Activated CD8-positive, alpha-beta memory T cell treated with anti-CD3 and anti-CD28 coated beads, Interleukin-2, amount 10 ng/mL, durations not matched to agents 7 days and 5 days (primary cell): ENCODE measurements at regions not wholly inside any gene's neighbourhood (a gene's known extent, or its start where the extent isn't known, plus 50 kb on each side); places are given as distances from the start of the nearest gene placed in this dataset.

Experiments used
- ATAC-seq: fragments of 150-1000 bp; cut with Tn5 transposase; one replicate; pipeline ENCODE4 v1.10.0; 2021; ENCODE audit warnings: moderate library complexity
- CTCF ChIA-PET: fragments of 350-600 bp; sonication (Branson Sonifier 250); formaldehyde crosslinking; loops from one replicate; lab custom pipeline; 2021; ENCODE audit warnings: antibody characterized with exemption; lab: Charles Lee
- DNase-seq: peaks from one replicate; pipeline ENCODE4 v3.0.0-alpha.2; 2020
- H3K27ac Mint-ChIP-seq: one replicate; pipeline ENCODE4 v1.8.0; 2021; ENCODE audit warnings: mild to moderate bottlenecking, mixed read lengths
- H3K27me3 Mint-ChIP-seq: one replicate; pipeline ENCODE4 v1.8.0; 2021; ENCODE audit warnings: mixed read lengths
- H3K36me3 Mint-ChIP-seq: one replicate; pipeline ENCODE4 v1.8.0; 2021; ENCODE audit warnings: mild to moderate bottlenecking, mixed read lengths
- H3K4me1 Mint-ChIP-seq: one replicate; pipeline ENCODE4 v1.8.0; 2021; ENCODE audit warnings: mixed read lengths
- H3K4me3 Mint-ChIP-seq: one replicate; pipeline ENCODE4 v1.8.0; 2021; ENCODE audit warnings: mild to moderate bottlenecking, moderate library complexity, mixed read lengths
- H3K9me3 Mint-ChIP-seq: one replicate; pipeline ENCODE4 v1.8.0; 2022; ENCODE audit warnings: low read depth, mixed read lengths

- H3K4me3 Mint-ChIP-seq: no peak overlapping the region
- no peak overlapping the region for H3K27ac Mint-ChIP-seq
- no peaks in the 10 kb centered on the region for H3K4me1 Mint-ChIP-seq
- CTCF ChIA-PET: no interaction called here
- no peaks in the 10 kb centered on the region for H3K9me3 Mint-ChIP-seq
- H3K36me3 Mint-ChIP-seq: no peaks in the 10 kb centered on the region
- DNase-seq: no peak
- ATAC-seq: no peak
- H3K27me3 Mint-ChIP-seq: no peaks in the 10 kb centered on the region
Measured at GRCh38 chr3:69579306-69580041, 159.8 kb upstream of the MITF start.

- CTCF ChIA-PET: no interaction called here
- Mint-ChIP-seq H3K9me3 (peaks cover 2% of the 10 kb centered on the region), H3K4me1 (no peaks in the 10 kb centered on the region), H3K27me3 (no peaks in the 10 kb centered on the region), H3K27ac (no peak overlapping the region), H3K4me3 (no peak overlapping the region), H3K36me3 (no peaks in the 10 kb centered on the region)
- DNase-seq: no peak
- no peak for ATAC-seq
Measured at GRCh38 chr3:69569520-69569919, 169.7 kb upstream of the MITF start.

GRCh38 chr3:69568951-69569350 is 170.3 kb upstream of the MITF start:
- no peak for ATAC-seq
- H3K4me1 Mint-ChIP-seq: no peaks in the 10 kb centered on the region
- no peak overlapping the region for H3K27ac Mint-ChIP-seq
- no peak for DNase-seq
- no peak overlapping the region for H3K4me3 Mint-ChIP-seq
- CTCF ChIA-PET: no interaction called here
- no peaks in the 10 kb centered on the region for H3K27me3 Mint-ChIP-seq
- H3K9me3 Mint-ChIP-seq: peaks cover 2% of the 10 kb centered on the region
- H3K36me3 Mint-ChIP-seq: no peaks in the 10 kb centered on the region

- no peak overlapping the region for H3K4me3 Mint-ChIP-seq
- CTCF ChIA-PET: no interaction called here
- ATAC-seq: no peak
- no peaks in the 10 kb centered on the region for H3K36me3 Mint-ChIP-seq
- no peaks in the 10 kb centered on the region for H3K27me3 Mint-ChIP-seq
- H3K27ac Mint-ChIP-seq: no peak overlapping the region
- no peak for DNase-seq
- no peaks in the 10 kb centered on the region for H3K4me1 Mint-ChIP-seq
- peaks cover 2% of the 10 kb centered on the region for H3K9me3 Mint-ChIP-seq
Measured at GRCh38 chr3:69568458-69568857, 170.8 kb upstream of the MITF start.

GRCh38 chr3:69567710-69568052 is 171.6 kb upstream of the MITF start:
- Mint-ChIP-seq H3K4me1 (no peaks in the 10 kb centered on the region), H3K27ac (no peak overlapping the region), H3K27me3 (no peaks in the 10 kb centered on the region), H3K9me3 (peaks cover 2% of the 10 kb centered on the region), H3K36me3 (no peaks in the 10 kb centered on the region), H3K4me3 (no peak overlapping the region)
- CTCF ChIA-PET: no interaction called here
- ATAC-seq (no peak), DNase-seq (no peak)

- CTCF ChIA-PET: no interaction called here
- Mint-ChIP-seq H3K4me3 (no peak overlapping the region), H3K36me3 (no peaks in the 10 kb centered on the region)
Measured at GRCh38 chr3:69567023-69567709, 172.1 kb upstream of the MITF start.

GRCh38 chr3:69566275-69566674 is 173.0 kb upstream of the MITF start:
- ATAC-seq (no peak), DNase-seq (no peak)
- H3K27ac Mint-ChIP-seq: no peak overlapping the region
- peaks cover 2% of the 10 kb centered on the region for H3K9me3 Mint-ChIP-seq
- H3K4me1 Mint-ChIP-seq: no peaks in the 10 kb centered on the region
- no peak overlapping the region for H3K4me3 Mint-ChIP-seq
- CTCF ChIA-PET: no interaction called here
- no peaks in the 10 kb centered on the region for H3K27me3 Mint-ChIP-seq
- H3K36me3 Mint-ChIP-seq: no peaks in the 10 kb centered on the region

More at GRCh38 chr3:69567023-69567709, 172.1 kb upstream of the MITF start:
- DNase-seq (no peak), ATAC-seq (no peak)
- Mint-ChIP-seq H3K9me3 (peaks cover 2% of the 10 kb centered on the region), H3K27me3 (no peaks in the 10 kb centered on the region), H3K4me1 (no peaks in the 10 kb centered on the region), H3K27ac (no peak overlapping the region)

GRCh38 chr3:69565316-69565715 is 173.9 kb upstream of the MITF start:
- H3K36me3 Mint-ChIP-seq: no peaks in the 10 kb centered on the region
- H3K27ac Mint-ChIP-seq: no peak overlapping the region
- no peak overlapping the region for H3K4me3 Mint-ChIP-seq
- H3K27me3 Mint-ChIP-seq: no peaks in the 10 kb centered on the region
- CTCF ChIA-PET: no interaction called here
- ATAC-seq (no peak), DNase-seq (no peak)
- peaks cover 2% of the 10 kb centered on the region for H3K9me3 Mint-ChIP-seq
- no peaks in the 10 kb centered on the region for H3K4me1 Mint-ChIP-seq

- ATAC-seq: no peak
- Mint-ChIP-seq H3K36me3 (no peaks in the 10 kb centered on the region), H3K27me3 (no peaks in the 10 kb centered on the region), H3K27ac (no peak overlapping the region), H3K4me1 (no peaks in the 10 kb centered on the region), H3K9me3 (peaks cover 2% of the 10 kb centered on the region), H3K4me3 (no peak overlapping the region)
- CTCF ChIA-PET: no interaction called here
- DNase-seq: no peak
Measured at GRCh38 chr3:69563981-69564380, 175.3 kb upstream of the MITF start.

- Mint-ChIP-seq H3K4me3 (no peak overlapping the region), H3K27ac (no peak overlapping the region), H3K27me3 (no peaks in the 10 kb centered on the region), H3K9me3 (peaks cover 2% of the 10 kb centered on the region), H3K36me3 (no peaks in the 10 kb centered on the region), H3K4me1 (no peaks in the 10 kb centered on the region)
- DNase-seq (no peak), ATAC-seq (no peak)
- CTCF ChIA-PET: interaction anchor here (0.6 kb wide), 1 partner anchor 20 kb away, joined by 3 read pairs; no protein-coding TSS in a partner anchor
Measured at GRCh38 chr3:69563151-69563550, 176.1 kb upstream of the MITF start.

- Mint-ChIP-seq H3K9me3 (peaks cover 2% of the 10 kb centered on the region), H3K4me3 (no peak overlapping the region), H3K27me3 (no peaks in the 10 kb centered on the region), H3K4me1 (no peaks in the 10 kb centered on the region), H3K27ac (no peak overlapping the region), H3K36me3 (no peaks in the 10 kb centered on the region)
- CTCF ChIA-PET: no interaction called here
- no peak for DNase-seq
- ATAC-seq: no peak
Measured at GRCh38 chr3:69562020-69562419, 176.1 kb upstream of the FRMD4B start.

- Mint-ChIP-seq H3K4me1 (no peaks in the 10 kb centered on the region), H3K9me3 (no peaks in the 10 kb centered on the region), H3K36me3 (no peaks in the 10 kb centered on the region), H3K27me3 (no peaks in the 10 kb centered on the region), H3K4me3 (no peak overlapping the region), H3K27ac (no peak overlapping the region)
- DNase-seq (no peak), ATAC-seq (no peak)
- CTCF ChIA-PET: no interaction called here
Measured at GRCh38 chr3:69560818-69561217, 174.9 kb upstream of the FRMD4B start.

GRCh38 chr3:69560116-69560515 is 174.2 kb upstream of the FRMD4B start:
- no peak overlapping the region for H3K27ac Mint-ChIP-seq
- no peaks in the 10 kb centered on the region for H3K27me3 Mint-ChIP-seq
- no peak for DNase-seq
- no peak overlapping the region for H3K4me3 Mint-ChIP-seq
- no peak for ATAC-seq
- no peaks in the 10 kb centered on the region for H3K4me1 Mint-ChIP-seq
- no peaks in the 10 kb centered on the region for H3K36me3 Mint-ChIP-seq
- no peaks in the 10 kb centered on the region for H3K9me3 Mint-ChIP-seq
- CTCF ChIA-PET: no interaction called here

GRCh38 chr3:69558912-69559311 is 173.0 kb upstream of the FRMD4B start:
- ATAC-seq (no peak), DNase-seq (no peak)
- no peaks in the 10 kb centered on the region for H3K9me3 Mint-ChIP-seq
- no peak overlapping the region for H3K4me3 Mint-ChIP-seq
- no peak overlapping the region for H3K27ac Mint-ChIP-seq
- H3K4me1 Mint-ChIP-seq: no peaks in the 10 kb centered on the region
- CTCF ChIA-PET: no interaction called here
- H3K27me3 Mint-ChIP-seq: no peaks in the 10 kb centered on the region
- H3K36me3 Mint-ChIP-seq: no peaks in the 10 kb centered on the region
